ENCODE measurements at regions not wholly inside any gene's neighbourhood (a gene's known extent, or its start where the extent isn't known, plus 50 kb on each side); places are given as distances from the start of the nearest gene placed in this dataset.

DNA sequence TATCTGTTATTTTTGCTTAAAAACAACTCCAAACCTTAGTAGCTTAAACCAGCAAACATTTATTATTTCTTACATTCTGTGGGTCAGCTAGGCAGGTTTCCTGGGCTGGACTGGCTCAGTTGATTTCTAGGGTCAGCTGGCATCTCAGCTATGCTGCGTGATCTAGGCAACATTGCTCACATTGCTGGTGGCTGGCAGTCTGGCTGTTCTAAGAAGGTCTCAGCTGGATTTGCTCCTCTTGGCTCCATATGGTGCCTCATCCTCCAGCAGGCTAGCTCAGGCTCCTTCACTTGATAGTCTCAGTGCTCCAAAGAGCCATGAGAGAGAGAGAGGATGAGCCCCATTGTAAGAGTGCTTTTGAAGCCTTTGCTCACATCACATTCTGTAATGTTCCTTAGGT, 470.6 kb upstream of the CDH5 start:
- H3K4me1 ChIP-seq (ENCODE audit: control insufficient read depth, insufficient read depth, low read length, unreplicated experiment), result no peaks in the 10 kb centered on the region
- H3K4me3 ChIP-seq (ENCODE audit: low read depth, low read length), result no peak overlapping the region
- H3K27me3 ChIP-seq (ENCODE audit: insufficient read depth, low read length), result peaks cover 20% of the 10 kb centered on the region
- no peak overlapping the region for H2AFZ ChIP-seq (ENCODE audit: low read length, unreplicated experiment)
- H3K36me3 ChIP-seq (ENCODE audit: insufficient read depth, low read length), result no peaks in the 10 kb centered on the region
- H3K79me2 ChIP-seq (ENCODE audit: control insufficient read depth, insufficient read depth, low read length, unreplicated experiment), result no peaks in the 10 kb centered on the region
- no peak overlapping the region for H3K27ac ChIP-seq (ENCODE audit: low read depth, low read length)

DNA sequence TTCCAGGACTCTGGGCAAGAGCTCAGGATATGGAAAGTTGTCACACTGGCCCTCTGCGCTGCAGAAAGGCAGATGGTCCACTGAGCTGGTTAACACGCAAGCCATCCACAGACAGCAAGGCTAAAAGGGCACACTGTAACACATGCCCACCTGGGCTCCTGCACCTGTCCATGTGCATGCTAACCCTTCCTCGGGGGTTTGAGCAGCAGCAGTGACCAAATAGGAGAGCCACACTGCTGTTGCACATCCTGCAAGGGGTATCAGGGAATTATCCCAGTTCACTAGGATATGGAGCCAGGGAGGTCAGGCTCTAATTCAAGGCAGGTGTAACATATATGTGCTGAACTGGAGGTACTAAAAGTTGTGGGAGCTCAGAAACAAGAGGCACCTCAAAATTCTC, 471.0 kb upstream of the CDH5 start:
- H3K4me3 ChIP-seq (ENCODE audit: low read depth, low read length), result no peak overlapping the region
- H3K36me3 ChIP-seq (ENCODE audit: insufficient read depth, low read length), result no peaks in the 10 kb centered on the region

DNA sequence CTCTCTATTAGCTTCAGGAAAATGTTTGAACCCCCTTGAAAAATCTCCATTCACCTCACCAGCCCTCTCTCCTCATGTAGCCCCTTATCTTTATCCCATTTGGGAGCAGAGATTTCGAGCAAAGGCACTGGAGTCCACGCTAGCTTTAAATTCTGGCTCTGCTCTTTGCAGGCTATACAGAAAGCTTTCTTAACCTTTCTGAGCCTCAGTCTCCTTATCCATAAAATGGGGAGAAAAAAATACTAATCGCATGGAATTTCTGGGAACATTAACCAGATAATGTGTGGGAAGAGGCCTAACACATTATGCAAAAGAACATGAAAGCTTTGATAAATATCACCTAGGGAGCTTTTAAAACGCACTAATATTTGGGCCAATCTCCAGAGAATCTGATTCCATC, 476.3 kb upstream of the CDH5 start:
- no peaks in the 10 kb centered on the region for H3K36me3 ChIP-seq (ENCODE audit: insufficient read depth, low read length)
- H3K27ac ChIP-seq (ENCODE audit: low read depth, low read length), result no peak overlapping the region
- no peaks in the 10 kb centered on the region for H3K4me1 ChIP-seq (ENCODE audit: control insufficient read depth, insufficient read depth, low read length, unreplicated experiment)
- H2AFZ ChIP-seq (ENCODE audit: low read length, unreplicated experiment), result no peak overlapping the region
- H3K4me3 ChIP-seq (ENCODE audit: low read depth, low read length), result no peak overlapping the region
- H3K27me3 ChIP-seq (ENCODE audit: insufficient read depth, low read length), result no peaks in the 10 kb centered on the region; the same call in 1 of the 2 replicates
- H3K79me2 ChIP-seq (ENCODE audit: control insufficient read depth, insufficient read depth, low read length, unreplicated experiment), result no peaks in the 10 kb centered on the region

More for the DNA sequence above, 471.0 kb upstream of the CDH5 start:
- Histone ChIP-seq H3K27me3 (ENCODE audit: insufficient read depth, low read length) (peaks cover 17% of the 10 kb centered on the region), H3K4me1 (ENCODE audit: control insufficient read depth, insufficient read depth, low read length, unreplicated experiment) (no peaks in the 10 kb centered on the region), H3K27ac (ENCODE audit: low read depth, low read length) (no peak overlapping the region), H2AFZ (ENCODE audit: low read length, unreplicated experiment) (no peak overlapping the region), H3K79me2 (ENCODE audit: control insufficient read depth, insufficient read depth, low read length, unreplicated experiment) (no peaks in the 10 kb centered on the region)

DNA sequence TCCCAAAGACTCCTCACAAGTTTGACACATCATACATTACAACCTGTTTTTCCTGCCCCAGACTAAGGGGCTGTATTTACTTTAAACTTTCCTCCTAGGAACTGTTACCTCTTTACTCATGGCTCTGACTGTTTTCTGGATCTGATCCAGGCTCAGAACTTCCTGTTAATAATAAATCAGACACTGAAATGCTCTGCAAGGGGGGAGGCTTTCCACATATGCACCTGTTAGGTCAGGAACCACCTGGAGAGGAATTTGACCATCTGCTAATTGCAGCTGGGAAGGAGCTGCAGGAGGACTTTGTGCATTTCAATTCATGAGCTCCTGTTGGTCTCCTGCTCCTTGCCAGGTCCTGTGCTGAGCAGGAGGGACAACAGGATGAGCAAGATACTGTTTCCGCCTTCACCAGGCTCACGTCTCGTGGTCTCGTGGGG, 476.9 kb upstream of the CDH5 start:
- Histone ChIP-seq H3K27ac (ENCODE audit: low read depth, low read length) (no peak overlapping the region), H3K4me1 (ENCODE audit: control insufficient read depth, insufficient read depth, low read length, unreplicated experiment) (no peaks in the 10 kb centered on the region), H3K79me2 (ENCODE audit: control insufficient read depth, insufficient read depth, low read length, unreplicated experiment) (no peaks in the 10 kb centered on the region), H2AFZ (ENCODE audit: low read length, unreplicated experiment) (no peak overlapping the region), H3K27me3 (ENCODE audit: insufficient read depth, low read length) (no peaks in the 10 kb centered on the region; the same call in 1 of the 2 replicates), H3K4me3 (ENCODE audit: low read depth, low read length) (no peak overlapping the region), H3K36me3 (ENCODE audit: insufficient read depth, low read length) (no peaks in the 10 kb centered on the region)

DNA sequence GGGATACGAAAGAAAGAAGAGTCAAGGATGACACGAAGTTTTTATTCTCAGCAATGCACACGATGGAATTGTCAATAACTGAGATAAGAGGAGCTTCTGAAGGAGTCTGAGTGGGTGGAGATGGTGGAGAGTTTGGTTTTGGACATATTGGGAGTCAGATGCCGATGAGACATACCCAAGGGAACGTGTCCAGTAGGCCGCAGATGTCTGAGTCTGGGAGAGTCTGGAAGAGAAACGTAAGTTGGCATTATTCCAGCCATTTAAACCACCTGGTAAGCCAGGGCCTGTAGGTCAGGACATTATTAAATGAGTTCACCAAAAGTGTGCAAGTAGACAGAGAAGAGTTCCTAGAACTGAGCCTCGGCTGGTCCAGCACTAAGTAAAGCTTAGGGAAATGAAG, 478.3 kb upstream of the CDH5 start:
- Histone ChIP-seq H2AFZ (ENCODE audit: low read length, unreplicated experiment) (no peak overlapping the region), H3K4me1 (ENCODE audit: control insufficient read depth, insufficient read depth, low read length, unreplicated experiment) (no peaks in the 10 kb centered on the region), H3K36me3 (ENCODE audit: insufficient read depth, low read length) (no peaks in the 10 kb centered on the region), H3K4me3 (ENCODE audit: low read depth, low read length) (no peak overlapping the region), H3K79me2 (ENCODE audit: control insufficient read depth, insufficient read depth, low read length, unreplicated experiment) (no peaks in the 10 kb centered on the region), H3K27me3 (ENCODE audit: insufficient read depth, low read length) (no peaks in the 10 kb centered on the region), H3K27ac (ENCODE audit: low read depth, low read length) (no peak overlapping the region)

DNA sequence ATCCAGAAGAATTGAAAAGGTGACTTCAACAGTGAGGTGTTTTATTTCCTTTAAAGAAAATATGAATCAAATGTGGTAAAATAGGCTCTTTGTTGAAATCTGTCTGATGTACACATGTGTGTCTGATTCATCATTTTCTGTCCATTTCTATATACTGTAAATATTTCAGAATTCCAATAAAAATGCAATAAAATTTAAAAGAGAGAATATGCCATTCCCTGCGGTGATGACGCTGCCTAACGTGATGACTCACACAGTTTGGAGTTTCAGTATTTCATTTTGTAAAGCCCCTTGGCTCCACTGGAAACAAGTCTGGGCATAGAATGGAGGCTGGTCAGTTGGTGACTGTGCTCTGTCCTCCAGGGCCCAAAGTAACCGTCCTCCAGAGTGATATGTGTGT, 482.5 kb upstream of the CDH5 start:
- H3K4me3 ChIP-seq (ENCODE audit: low read depth, low read length), result no peak overlapping the region
- no peaks in the 10 kb centered on the region for H3K4me1 ChIP-seq (ENCODE audit: control insufficient read depth, insufficient read depth, low read length, unreplicated experiment)
- no peak overlapping the region for H3K27ac ChIP-seq (ENCODE audit: low read depth, low read length)
- no peak overlapping the region for H2AFZ ChIP-seq (ENCODE audit: low read length, unreplicated experiment)
- H3K36me3 ChIP-seq (ENCODE audit: insufficient read depth, low read length), result no peaks in the 10 kb centered on the region
- 0 out of 2 replicates have a peak, but pooled peaks cover 3% of the 10 kb centered on the region for H3K27me3 ChIP-seq (ENCODE audit: insufficient read depth, low read length)
- no peaks in the 10 kb centered on the region for H3K79me2 ChIP-seq (ENCODE audit: control insufficient read depth, insufficient read depth, low read length, unreplicated experiment)

DNA sequence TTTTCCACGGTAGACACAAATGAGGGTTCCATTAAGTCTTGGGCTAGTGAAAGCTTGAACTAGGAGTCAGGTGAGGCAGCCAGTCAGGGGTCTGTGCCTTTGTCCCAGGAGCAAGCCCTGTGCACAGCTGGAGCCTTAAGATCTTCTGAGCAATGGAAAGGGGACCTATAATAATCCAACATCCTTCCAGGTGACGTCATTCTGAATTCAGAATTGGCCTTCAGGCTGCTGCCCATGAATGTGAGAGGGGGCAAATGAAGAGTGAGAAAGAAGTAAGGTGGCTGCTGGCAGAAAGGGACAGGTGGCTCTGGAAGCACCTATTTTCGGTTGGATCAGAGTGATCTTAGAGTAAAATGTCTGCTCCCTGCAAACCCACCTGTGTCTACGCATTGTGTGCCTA, 488.1 kb upstream of the CDH5 start:
- Histone ChIP-seq H3K79me2 (ENCODE audit: control insufficient read depth, insufficient read depth, low read length, unreplicated experiment) (no peaks in the 10 kb centered on the region), H3K4me3 (ENCODE audit: low read depth, low read length) (no peak overlapping the region), H3K36me3 (ENCODE audit: insufficient read depth, low read length) (no peaks in the 10 kb centered on the region), H2AFZ (ENCODE audit: low read length, unreplicated experiment) (no peak overlapping the region), H3K4me1 (ENCODE audit: control insufficient read depth, insufficient read depth, low read length, unreplicated experiment) (no peaks in the 10 kb centered on the region), H3K27me3 (ENCODE audit: insufficient read depth, low read length) (0 out of 2 replicates have a peak, but pooled peaks cover 3% of the 10 kb centered on the region), H3K27ac (ENCODE audit: low read depth, low read length) (no peak overlapping the region)

DNA sequence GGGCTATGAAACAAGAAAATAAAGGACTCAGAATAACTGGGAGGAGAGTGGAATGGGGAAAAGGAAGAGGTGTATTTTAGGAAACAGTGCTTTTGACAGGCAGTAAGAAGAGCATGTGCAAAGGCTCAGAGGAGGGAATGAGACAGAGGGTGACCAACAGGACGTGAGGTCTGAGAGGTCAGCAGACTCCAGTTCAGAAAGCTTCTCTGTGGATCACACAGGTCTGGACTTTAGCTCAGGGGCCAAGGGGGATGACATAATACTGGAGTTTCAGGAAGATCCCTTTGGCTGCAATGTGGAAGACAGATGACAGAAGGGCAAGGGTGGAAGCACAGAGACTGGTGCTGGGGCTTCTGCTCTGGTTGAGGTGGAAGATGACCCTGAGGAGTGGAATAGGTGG, 489.9 kb upstream of the CDH5 start:
- no peaks in the 10 kb centered on the region for H3K79me2 ChIP-seq (ENCODE audit: control insufficient read depth, insufficient read depth, low read length, unreplicated experiment)
- no peak overlapping the region for H3K27ac ChIP-seq (ENCODE audit: low read depth, low read length)
- H2AFZ ChIP-seq (ENCODE audit: low read length, unreplicated experiment), result no peak overlapping the region
- no peaks in the 10 kb centered on the region for H3K4me1 ChIP-seq (ENCODE audit: control insufficient read depth, insufficient read depth, low read length, unreplicated experiment)
- H3K4me3 ChIP-seq (ENCODE audit: low read depth, low read length), result no peak overlapping the region
- H3K36me3 ChIP-seq (ENCODE audit: insufficient read depth, low read length), result no peaks in the 10 kb centered on the region
- 0 out of 2 replicates have a peak, but pooled peaks cover 3% of the 10 kb centered on the region for H3K27me3 ChIP-seq (ENCODE audit: insufficient read depth, low read length)

DNA sequence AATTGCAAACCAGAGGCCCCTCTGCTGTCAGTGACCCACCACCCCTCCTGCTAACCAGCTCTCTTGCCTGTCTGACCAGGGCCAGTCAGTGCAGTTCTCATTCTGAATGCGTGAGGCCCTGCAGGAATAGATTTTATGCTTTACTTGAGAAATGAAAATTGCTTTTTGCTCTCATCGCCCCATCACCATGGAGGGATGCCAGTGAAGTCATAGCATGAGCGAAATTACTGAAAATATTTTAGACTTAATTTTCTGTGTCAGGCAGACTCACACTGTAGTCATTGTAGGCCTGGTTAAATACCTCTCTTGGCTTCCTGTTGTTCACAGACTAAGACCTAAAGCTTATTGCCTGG, 490.5 kb upstream of the CDH5 start:
- 0 out of 2 replicates have a peak, but pooled peaks cover 3% of the 10 kb centered on the region for H3K27me3 ChIP-seq (ENCODE audit: insufficient read depth, low read length)
- no peaks in the 10 kb centered on the region for H3K4me1 ChIP-seq (ENCODE audit: control insufficient read depth, insufficient read depth, low read length, unreplicated experiment)
- no peak overlapping the region for H2AFZ ChIP-seq (ENCODE audit: low read length, unreplicated experiment)
- H3K79me2 ChIP-seq (ENCODE audit: control insufficient read depth, insufficient read depth, low read length, unreplicated experiment), result no peaks in the 10 kb centered on the region
- H3K4me3 ChIP-seq (ENCODE audit: low read depth, low read length), result no peak overlapping the region
- H3K27ac ChIP-seq (ENCODE audit: low read depth, low read length), result no peak overlapping the region
- no peaks in the 10 kb centered on the region for H3K36me3 ChIP-seq (ENCODE audit: insufficient read depth, low read length)

DNA sequence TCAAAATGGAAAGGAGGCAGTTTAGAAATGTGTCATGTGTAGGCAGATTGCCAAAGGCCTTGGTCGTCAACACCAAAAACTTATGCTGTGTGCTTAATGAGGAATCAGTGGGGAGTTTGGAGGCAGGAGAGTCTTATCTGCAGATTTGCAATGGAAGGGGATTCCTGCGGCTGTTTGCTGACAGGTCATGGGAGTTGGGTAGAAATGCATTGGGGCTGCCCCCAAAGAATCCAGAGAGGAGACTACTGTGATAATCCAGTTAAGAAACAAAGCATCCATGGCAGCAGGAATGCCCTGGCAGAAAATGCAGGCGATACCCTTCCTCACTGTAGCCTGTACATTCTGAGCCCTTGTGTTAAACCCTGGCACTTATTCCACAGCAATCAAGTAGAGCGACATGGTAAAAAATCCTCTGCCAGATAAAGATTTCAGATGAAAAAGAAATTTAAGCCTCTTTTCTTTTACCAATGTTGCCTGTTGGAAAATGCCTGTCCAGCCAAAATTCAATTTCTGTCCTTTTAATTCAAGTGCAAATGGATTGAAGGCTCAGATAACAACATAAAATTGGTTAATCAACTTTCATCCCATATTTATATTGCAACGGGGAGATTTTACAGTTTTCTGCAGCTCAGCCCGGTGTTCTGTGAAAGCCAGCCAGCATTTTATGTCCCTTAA, 491.0 kb upstream of the CDH5 start:
- no peak overlapping the region for H3K4me3 ChIP-seq (ENCODE audit: low read depth, low read length)

DNA sequence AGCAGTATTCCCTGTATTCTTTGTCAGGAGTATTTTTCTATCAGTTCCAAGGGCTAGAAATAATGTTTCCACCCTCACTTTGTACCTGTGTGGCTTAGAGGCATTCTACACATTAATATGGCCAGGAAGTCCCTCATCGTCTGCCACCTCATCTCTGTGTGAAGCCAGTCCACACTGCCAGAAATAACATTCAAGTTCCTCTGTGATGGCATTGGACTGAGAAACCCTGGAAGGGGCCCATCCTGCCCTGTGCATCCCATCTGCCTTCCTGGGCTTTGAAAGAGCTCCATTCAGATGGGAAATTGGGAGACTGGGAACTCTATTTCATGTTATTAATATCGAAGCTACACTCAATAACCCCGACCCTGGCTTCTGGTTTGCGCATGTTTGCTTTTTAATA, 497.2 kb upstream of the CDH5 start:
- H3K36me3 ChIP-seq (ENCODE audit: insufficient read depth, low read length), result no peaks in the 10 kb centered on the region
- H3K79me2 ChIP-seq (ENCODE audit: control insufficient read depth, insufficient read depth, low read length, unreplicated experiment), result no peaks in the 10 kb centered on the region
- H3K4me3 ChIP-seq (ENCODE audit: low read depth, low read length), result no peak overlapping the region
- no peaks in the 10 kb centered on the region for H3K4me1 ChIP-seq (ENCODE audit: control insufficient read depth, insufficient read depth, low read length, unreplicated experiment)
- H2AFZ ChIP-seq (ENCODE audit: low read length, unreplicated experiment), result no peak overlapping the region
- H3K27ac ChIP-seq (ENCODE audit: low read depth, low read length), result no peak overlapping the region
- H3K27me3 ChIP-seq (ENCODE audit: insufficient read depth, low read length), result no peaks in the 10 kb centered on the region; the same call in 1 of the 2 replicates

More for the DNA sequence above, 491.0 kb upstream of the CDH5 start:
- no peak overlapping the region for H2AFZ ChIP-seq (ENCODE audit: low read length, unreplicated experiment)
- 0 out of 2 replicates have a peak, but pooled peaks cover 3% of the 10 kb centered on the region for H3K27me3 ChIP-seq (ENCODE audit: insufficient read depth, low read length)
- no peaks in the 10 kb centered on the region for H3K79me2 ChIP-seq (ENCODE audit: control insufficient read depth, insufficient read depth, low read length, unreplicated experiment)
- H3K36me3 ChIP-seq (ENCODE audit: insufficient read depth, low read length), result no peaks in the 10 kb centered on the region
- H3K4me1 ChIP-seq (ENCODE audit: control insufficient read depth, insufficient read depth, low read length, unreplicated experiment), result no peaks in the 10 kb centered on the region
- no peak overlapping the region for H3K27ac ChIP-seq (ENCODE audit: low read depth, low read length)
